ENCODE measurements at regions not wholly inside any gene's neighbourhood (a gene's known extent, or its start where the extent isn't known, plus 50 kb on each side); places are given as distances from the start of the nearest gene placed in this dataset.

DNA sequence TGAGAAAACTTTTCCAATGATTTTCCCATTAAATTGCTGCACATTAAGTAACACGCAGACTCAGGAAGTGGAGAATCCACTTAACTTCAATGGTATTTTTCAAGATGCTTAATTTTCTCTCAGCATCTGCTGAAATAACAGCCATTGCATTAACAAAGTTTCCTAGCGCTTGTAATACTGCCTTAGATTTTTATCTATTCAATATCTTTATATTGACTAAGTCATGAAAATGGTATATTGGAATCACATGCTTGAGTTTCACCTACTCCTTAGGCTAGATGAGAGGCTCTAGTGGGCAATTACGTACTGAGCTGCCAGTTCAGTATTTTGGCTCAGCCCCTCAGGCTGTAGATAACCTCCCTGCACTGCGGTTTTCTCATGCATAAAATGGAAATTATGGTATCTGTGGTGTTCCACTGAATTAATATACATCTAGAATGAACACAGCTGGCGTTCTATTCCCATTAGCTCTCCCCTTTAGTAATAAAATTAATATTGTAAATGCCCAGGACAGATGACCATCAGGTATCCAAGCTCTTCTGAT is 112.9 kb downstream of the MTX3 start:
- intact Hi-C loops (cut with micrococcal nuclease): loop anchor here (5.0 kb wide), 1 partner anchor 204 kb away; no protein-coding TSS in a partner anchor
- H3K9me3 Mint-ChIP-seq: peaks cover 2% of the 10 kb centered on the region
- no peaks in the 10 kb centered on the region for H3K36me3 Mint-ChIP-seq (ENCODE audit: low read depth)
- H3K4me3 Mint-ChIP-seq: no peak overlapping the region
- H3K27me3 Mint-ChIP-seq: peaks cover 1% of the 10 kb centered on the region
- H3K27ac Mint-ChIP-seq: no peak overlapping the region
- ATAC-seq: no peak
- ChIA-PET CTCF (interaction anchor here (1.0 to 2.4 kb wide), 14 partner anchors 8 to 213 kb away, joined by 3 to 37 read pairs (median 4); no protein-coding TSS in a partner anchor), POLR2A (no interaction called here)
- TF ChIP-seq, protein P1, sequence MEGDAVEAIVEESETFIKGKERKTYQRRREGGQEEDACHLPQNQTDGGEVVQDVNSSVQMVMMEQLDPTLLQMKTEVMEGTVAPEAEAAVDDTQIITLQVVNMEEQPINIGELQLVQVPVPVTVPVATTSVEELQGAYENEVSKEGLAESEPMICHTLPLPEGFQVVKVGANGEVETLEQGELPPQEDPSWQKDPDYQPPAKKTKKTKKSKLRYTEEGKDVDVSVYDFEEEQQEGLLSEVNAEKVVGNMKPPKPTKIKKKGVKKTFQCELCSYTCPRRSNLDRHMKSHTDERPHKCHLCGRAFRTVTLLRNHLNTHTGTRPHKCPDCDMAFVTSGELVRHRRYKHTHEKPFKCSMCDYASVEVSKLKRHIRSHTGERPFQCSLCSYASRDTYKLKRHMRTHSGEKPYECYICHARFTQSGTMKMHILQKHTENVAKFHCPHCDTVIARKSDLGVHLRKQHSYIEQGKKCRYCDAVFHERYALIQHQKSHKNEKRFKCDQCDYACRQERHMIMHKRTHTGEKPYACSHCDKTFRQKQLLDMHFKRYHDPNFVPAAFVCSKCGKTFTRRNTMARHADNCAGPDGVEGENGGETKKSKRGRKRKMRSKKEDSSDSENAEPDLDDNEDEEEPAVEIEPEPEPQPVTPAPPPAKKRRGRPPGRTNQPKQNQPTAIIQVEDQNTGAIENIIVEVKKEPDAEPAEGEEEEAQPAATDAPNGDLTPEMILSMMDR (IDR thresholded peaks at IDR 0.05): no peak
- H3K4me1 Mint-ChIP-seq (ENCODE audit: low read depth): no peaks in the 10 kb centered on the region
- no peak for DNase-seq

DNA sequence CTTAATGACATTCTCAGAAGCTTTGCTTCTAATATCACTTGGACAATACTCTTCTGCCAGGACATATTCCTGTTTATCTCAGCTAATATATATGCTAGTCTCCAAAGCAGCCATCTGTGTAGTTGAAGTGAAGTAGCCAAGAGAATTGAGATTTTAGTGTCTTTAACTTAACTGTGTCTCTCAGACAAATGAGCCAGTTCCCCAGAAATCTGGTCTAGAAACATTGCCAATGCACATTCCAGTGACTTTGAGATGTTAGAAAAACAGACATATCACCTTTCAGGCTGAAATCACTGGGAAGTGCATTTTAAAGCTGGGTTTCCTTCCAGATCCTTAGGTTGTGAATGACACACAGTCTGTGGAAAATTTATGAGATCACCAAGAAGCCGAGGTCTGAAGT is 114.6 kb downstream of the MTX3 start:
- Mint-ChIP-seq H3K36me3 (ENCODE audit: low read depth) (no peaks in the 10 kb centered on the region), H3K9me3 (peaks cover 2% of the 10 kb centered on the region), H3K27ac (no peak overlapping the region), H3K4me1 (ENCODE audit: low read depth) (no peaks in the 10 kb centered on the region), H3K27me3 (peaks cover 1% of the 10 kb centered on the region), H3K4me3 (no peak overlapping the region)
- ATAC-seq (no peak), DNase-seq (no peak)
- POLR2A ChIA-PET: no interaction called here
- TF ChIP-seq, protein P1 (IDR thresholded peaks at IDR 0.05): no peak
- intact Hi-C loops (cut with micrococcal nuclease): loop anchor here (5.0 kb wide), 1 partner anchor 206 kb away; no protein-coding TSS in a partner anchor
- CTCF ChIA-PET: interaction anchor here (1.3 kb wide), 1 partner anchor 12 kb away, joined by 3 read pairs; no protein-coding TSS in a partner anchor

DNA sequence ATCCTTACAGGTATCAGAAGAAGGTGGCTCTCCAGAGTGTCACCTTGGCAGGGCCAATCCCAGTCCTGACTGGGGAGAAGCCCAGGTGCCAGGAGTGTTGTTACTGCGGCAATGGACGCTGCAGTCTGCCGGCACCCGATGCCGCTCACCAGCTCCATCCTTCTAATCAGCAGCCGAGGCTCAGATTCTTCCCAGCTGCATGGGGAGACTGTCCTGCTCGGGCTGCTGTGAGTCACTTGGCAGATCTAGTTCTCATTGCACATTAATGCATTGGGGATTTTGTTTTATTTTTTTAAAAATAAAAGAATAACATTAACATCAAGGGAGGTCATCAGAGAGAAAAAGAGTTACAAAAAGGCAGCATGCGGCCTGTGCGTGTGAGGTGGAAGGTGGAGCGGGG is 115.8 kb downstream of the MTX3 start:
- Mint-ChIP-seq H3K36me3 (ENCODE audit: low read depth) (no peaks in the 10 kb centered on the region), H3K4me3 (no peak overlapping the region), H3K4me1 (ENCODE audit: low read depth) (no peaks in the 10 kb centered on the region), H3K9me3 (peaks cover 2% of the 10 kb centered on the region), H3K27me3 (peaks cover 3% of the 10 kb centered on the region), H3K27ac (no peak overlapping the region)
- DNase-seq: no peak
- TF ChIP-seq, protein P1 (IDR thresholded peaks at IDR 0.05): no peak
- intact Hi-C loops (cut with micrococcal nuclease): loop anchor here (5.0 kb wide), 1 partner anchor 207 kb away; no protein-coding TSS in a partner anchor
- no peak for ATAC-seq
- ChIA-PET CTCF (interaction anchor here (1.0 to 2.2 kb wide), 3 partner anchors 11 to 210 kb away, joined by 3 to 11 read pairs (median 3); no protein-coding TSS in a partner anchor), POLR2A (no interaction called here)

DNA sequence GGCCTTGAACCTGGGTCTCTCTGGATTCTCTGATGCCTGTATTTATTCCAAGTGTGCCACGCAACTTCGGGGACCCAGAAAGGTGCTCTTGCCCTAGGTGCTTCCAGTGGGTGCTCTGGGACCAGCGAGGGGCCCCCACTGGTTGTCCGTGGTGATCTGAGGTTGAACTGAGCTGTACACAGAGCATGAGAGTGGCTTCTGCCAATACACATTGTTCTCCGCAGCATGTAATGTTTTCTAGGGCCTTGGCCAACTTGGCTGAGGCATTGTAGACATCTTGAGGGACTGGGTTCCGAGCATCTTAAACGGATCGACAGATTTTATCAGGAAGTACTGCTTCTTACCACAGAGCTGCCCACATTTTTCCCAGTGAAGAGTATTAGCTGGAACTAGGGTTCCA is 117.9 kb downstream of the MTX3 start:
- H3K4me1 Mint-ChIP-seq (ENCODE audit: low read depth): no peaks in the 10 kb centered on the region
- intact Hi-C loops (cut with micrococcal nuclease): no loop called here
- peaks cover 3% of the 10 kb centered on the region for H3K27me3 Mint-ChIP-seq
- H3K27ac Mint-ChIP-seq: no peak overlapping the region
- H3K9me3 Mint-ChIP-seq: no peaks in the 10 kb centered on the region
- TF ChIP-seq, protein P1 (IDR thresholded peaks at IDR 0.05): no peak
- no peak for ATAC-seq
- no peak overlapping the region for H3K4me3 Mint-ChIP-seq
- DNase-seq: no peak
- POLR2A ChIA-PET: interaction anchor here (0.6 kb wide), 1 partner anchor 59 kb away, joined by 3 read pairs; no protein-coding TSS in a partner anchor
- CTCF ChIA-PET: no interaction called here
- no peaks in the 10 kb centered on the region for H3K36me3 Mint-ChIP-seq (ENCODE audit: low read depth)

DNA sequence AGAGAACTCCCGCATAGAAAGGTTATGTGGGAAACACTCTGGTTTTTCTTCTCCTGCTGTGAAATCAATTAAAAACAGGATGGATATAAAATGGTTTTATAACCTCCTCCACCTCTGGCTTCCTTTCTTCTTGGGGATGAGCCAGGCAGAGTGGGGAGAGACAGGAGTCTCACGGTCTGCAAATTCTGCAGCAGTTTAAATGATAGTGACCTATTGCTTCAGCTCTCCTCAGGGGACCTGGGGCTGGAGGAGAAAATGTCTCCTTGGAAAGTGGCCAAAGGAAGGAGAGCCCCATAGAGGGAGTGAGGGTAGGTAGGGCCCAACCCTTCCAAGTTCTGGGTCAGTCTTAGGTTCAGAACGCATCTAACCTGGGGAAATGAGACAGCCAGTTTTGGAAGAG is 118.8 kb downstream of the MTX3 start:
- no peaks in the 10 kb centered on the region for H3K9me3 Mint-ChIP-seq
- TF ChIP-seq, protein P1 (IDR thresholded peaks at IDR 0.05): no peak
- H3K36me3 Mint-ChIP-seq (ENCODE audit: low read depth): no peaks in the 10 kb centered on the region
- DNase-seq (no peak), ATAC-seq (no peak)
- ChIA-PET POLR2A (interaction anchor here (0.6 kb wide), 1 partner anchor 60 kb away, joined by 3 read pairs; no protein-coding TSS in a partner anchor), CTCF (no interaction called here)
- H3K4me1 Mint-ChIP-seq (ENCODE audit: low read depth): no peaks in the 10 kb centered on the region
- no peak overlapping the region for H3K27ac Mint-ChIP-seq
- no peak overlapping the region for H3K4me3 Mint-ChIP-seq
- intact Hi-C loops (cut with micrococcal nuclease): no loop called here
- H3K27me3 Mint-ChIP-seq: peaks cover 3% of the 10 kb centered on the region
